CD4-positive, alpha-beta T cell treated with Interleukin-1 beta for 1 hour (primary cell): ENCODE measurements at regions not wholly inside any gene's neighbourhood (a gene's known extent, or its start where the extent isn't known, plus 50 kb on each side); places are given as distances from the start of the nearest gene placed in this dataset.
"Not testable (repeated sequence)": the region's sequence is repeated elsewhere in the genome, so short reads cannot be mapped to it uniquely, and the experiment has no call there.

Source experiments
- DNase-seq, 2 donors: peaks; one replicate each; pipeline ENCODE4 v3.0.0-alpha.2; 2020 to 2022

- DNase-seq = no peak
Observed at GRCh38 chr2:175872721-175873120, 129.3 kb downstream of the LNPK start.

- DNase-seq = no peak
Observed at GRCh38 chr2:175872005-175872348, 130.1 kb downstream of the LNPK start.

DNA sequence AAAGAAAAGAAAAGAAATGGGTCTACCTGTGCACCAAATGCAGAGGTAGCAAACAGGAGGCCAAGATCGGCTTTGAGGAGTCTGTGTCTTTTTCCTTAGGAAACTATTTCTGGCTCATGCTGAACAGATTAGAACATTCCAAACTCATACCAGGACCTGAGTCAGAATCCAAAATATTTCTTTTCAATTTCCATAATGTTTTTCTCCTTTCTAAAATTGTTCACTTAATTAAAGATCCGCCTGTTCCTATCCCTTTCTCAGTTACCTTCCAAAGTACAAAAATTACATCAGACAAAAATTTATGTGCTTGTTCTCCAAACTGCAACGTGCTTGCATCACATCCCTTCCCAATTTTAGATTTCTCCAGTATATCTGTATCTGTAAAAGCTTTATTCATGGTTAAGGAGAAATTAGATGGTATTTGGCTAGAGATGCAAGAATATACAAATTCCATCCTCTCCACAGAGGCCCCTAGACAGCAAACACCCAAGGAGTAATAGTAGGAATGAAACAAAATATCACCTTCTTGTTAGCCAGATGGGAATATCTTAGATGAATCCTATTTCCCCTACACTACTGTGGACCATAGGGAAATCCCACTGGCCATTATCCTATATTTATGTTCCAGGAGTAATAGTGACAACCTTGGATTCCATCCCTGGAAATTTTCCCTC lies 130.6 kb downstream of the LNPK start:
- DNase-seq = no peak

DNA sequence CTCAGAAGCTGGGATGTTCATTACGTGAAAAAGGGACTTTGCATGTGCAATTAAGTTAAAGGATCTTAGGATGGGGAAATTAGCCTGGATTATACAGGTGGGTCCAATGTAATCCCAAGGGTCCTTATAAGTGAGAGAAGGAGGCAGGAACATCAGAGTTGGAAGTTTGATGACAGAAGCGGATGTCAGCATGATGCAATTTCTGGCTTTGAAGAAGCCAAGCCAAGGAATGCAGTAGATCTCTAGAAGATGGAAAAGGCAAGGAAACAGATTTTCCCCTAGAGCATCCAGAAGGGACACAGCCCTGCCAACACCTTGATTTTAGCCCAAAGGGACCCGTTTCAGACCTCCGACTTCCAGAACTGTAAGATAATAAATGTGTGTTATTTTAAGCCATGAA lies 136.4 kb downstream of the LNPK start:
- DNase-seq = no peak

DNA sequence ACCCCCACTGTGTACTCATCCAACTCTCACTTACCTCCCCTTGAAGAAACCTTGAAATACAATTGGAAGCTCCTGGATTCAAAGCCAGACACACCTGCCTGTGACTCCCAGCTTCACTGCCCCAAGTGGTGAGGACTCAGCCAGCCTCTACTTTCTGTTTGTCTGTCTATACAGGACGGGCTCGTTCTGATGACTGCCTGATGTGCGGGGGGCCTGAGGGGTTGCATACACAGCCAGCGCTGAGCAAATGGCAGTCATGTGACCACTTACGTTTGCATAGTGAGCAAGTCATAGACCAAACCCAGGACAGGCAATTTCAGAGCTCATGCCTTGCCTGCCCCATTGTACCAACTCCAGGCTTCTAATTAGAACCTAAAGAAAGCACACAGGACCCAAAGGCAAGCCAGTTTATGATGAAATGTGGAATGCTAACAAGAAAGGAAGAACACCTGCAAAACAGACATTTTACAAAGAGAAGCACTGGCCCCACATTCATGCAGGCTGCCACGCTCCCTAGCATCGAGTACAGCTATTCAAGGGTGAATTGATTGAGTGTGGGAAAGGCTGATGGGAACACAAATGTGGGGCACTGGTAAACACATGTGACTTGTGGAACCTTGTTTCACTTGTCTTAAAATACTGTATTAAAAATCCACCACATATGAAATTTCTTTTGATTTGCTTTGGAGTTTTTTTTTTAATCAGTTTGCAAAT lies 137.8 kb downstream of the LNPK start:
- no peak for DNase-seq

DNA sequence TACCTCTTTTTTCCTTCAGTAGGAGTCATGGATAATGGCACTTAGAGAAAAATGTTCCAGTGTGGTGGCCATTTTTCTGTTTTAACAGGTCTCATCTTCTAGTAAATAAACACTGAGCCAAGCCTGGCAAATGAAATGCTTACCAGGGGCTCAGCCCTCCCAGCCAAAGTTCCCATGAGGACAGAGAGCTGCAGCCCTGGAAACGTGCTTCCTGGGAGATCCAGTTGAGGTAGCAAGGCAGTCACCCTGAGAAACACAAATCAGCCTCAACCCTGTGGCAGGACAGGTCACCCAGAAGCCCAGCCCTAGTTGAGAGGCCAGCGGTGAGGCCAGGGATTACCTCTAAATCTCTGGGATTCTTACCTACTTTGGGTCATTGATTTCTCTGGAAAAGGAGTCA lies 140.1 kb downstream of the LNPK start:
- no peak for DNase-seq

DNA sequence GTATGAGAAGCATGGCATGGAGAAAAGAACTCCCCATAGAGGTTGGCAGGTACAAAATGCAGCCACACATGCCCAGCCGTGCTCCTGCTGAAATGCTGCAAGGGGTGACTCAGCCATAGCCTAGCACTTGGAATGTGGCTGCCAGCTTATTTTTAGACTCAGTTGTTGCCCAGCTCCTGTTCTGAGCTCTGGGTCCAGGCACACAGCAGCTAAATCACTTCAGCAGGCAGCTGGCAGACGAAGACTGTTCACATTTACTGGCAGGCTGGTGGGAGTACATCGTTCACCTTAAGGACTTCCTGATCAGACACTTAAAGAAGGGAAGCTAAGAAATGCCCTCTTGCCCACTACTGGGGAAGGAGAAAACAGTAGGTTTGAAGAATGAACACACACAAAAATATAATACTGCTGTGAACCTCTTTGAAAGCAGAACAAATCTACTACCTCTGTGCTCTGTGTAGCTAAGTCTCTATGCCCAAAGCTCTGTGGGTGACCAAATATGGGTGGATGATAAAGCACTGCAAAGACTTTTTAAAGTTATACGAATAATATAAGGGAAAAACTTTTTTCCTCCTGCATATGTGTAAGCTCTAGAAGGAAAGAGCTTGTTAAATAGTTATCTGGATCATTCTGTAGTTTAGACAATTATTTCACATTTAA lies 146.1 kb downstream of the LNPK start:
- DNase-seq = no peak

- DNase-seq = no peak
Observed at GRCh38 chr2:175855236-175855635, 146.8 kb downstream of the LNPK start.

DNA sequence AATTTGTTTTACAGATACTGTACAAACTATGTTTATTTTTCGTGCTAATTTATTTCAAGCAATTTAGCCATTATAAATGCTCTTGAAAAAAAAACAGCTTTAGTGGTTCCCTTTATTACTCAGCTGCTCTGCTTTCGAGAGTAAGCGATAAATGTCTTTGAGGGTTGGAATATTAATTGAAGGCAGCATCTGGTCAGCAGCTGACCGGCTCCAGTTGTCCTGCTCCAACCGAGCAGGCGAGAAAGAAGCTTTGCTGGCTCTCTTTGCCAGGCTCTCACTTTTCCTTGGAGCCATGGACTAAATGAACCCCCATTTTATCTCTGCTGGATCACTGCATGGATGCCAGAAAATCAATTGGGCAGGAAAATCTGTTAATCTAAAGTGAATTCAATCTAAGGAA lies 147.4 kb downstream of the LNPK start:
- no peak for DNase-seq

DNA sequence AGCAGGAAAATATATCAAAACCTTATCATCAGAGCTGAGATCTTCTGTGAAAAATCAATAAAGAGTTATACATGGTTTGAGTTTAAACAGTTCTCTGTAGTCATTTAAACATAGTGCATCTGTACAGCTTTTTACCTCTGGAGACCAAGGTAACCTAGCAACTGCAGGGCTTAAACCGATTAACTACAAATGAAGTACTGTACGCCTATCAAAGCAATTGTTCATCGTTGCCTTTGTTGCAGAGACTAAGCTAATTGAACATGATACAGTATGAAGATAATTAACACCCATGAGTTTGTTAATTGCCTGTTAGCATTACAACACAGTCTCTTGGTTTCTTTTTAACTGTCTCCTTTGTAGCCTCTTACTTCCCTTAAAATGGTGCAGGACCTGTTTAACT lies 147.9 kb downstream of the LNPK start:
- DNase-seq = no peak

GRCh38 chr2:175853616-175853890 lies 148.5 kb downstream of the LNPK start:
- no peak for DNase-seq

GRCh38 chr2:175852879-175853615 lies 149.0 kb downstream of the LNPK start:
- DNase-seq = no peak

DNA sequence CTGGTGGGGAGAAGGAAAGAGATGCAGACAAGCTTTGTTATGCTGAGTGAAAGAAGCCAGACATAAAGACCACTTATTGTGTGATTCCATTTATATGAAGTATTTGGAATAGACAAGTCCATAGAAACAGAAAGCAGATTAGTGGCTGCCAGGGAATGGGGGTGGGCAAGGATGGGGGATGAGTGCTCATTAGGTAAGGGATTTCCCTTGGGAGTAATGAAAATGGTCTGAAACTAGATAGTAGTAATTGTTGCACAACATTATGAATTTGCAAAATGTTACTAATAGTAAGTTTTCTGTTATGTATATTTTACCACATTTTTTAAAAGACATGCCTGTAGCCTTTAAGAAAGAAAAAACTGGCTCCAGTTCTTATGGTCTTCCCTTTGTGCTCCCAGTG lies 154.9 kb downstream of the LNPK start:
- no peak for DNase-seq

GRCh38 chr2:175844169-175844568 lies 157.9 kb downstream of the LNPK start:
- no peak for DNase-seq

- no peak for DNase-seq
Observed at GRCh38 chr2:175843625-175844024, 158.4 kb downstream of the LNPK start.

- DNase-seq = no peak
Observed at GRCh38 chr2:175842996-175843395, 159.1 kb downstream of the LNPK start.

- DNase-seq = not testable (repeated sequence)
Observed at GRCh38 chr2:175840765-175841164, 161.3 kb downstream of the LNPK start.

DNA sequence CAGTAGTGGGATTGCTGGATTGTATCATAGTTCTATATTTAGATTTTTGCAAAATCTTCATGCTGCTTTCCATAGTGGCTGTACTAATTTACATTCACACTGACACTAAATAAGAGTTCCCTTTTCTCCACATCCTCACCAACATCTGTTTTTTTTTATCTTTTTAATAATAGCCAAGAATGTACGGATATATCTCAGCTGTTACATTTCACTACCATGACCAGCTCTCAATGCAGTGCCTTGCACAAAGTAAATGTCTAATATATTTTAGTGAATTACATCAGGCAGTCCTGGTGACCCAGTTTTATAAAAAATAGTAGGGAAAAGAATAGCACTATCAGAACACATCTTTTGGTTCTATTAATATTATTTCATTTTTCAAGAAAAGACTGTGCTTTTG lies 161.8 kb downstream of the LNPK start:
- no peak for DNase-seq

GRCh38 chr2:175838979-175839378 lies 163.1 kb downstream of the LNPK start:
- no peak for DNase-seq

DNA sequence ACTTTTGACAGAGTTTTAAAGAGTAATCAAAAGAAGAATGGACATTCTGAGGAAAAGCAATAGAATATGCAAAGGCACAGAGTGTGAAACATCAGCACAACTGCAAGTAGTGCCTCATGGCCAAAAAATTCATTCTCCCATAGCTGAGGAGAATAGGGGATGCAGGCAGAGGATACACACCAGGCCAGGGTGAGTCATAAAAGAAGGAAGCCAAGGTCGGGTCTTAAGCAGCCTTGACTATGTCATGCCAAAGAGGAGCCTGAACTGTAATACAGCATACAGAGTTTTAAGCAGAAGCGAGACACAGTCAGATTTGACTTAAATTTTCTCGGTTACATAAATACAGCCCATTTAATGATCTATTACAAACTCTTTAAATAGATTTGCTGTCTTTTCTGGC lies 165.0 kb downstream of the LNPK start:
- DNase-seq = no peak

- no peak for DNase-seq
Observed at GRCh38 chr2:175836361-175836760, 165.7 kb downstream of the LNPK start.

DNA sequence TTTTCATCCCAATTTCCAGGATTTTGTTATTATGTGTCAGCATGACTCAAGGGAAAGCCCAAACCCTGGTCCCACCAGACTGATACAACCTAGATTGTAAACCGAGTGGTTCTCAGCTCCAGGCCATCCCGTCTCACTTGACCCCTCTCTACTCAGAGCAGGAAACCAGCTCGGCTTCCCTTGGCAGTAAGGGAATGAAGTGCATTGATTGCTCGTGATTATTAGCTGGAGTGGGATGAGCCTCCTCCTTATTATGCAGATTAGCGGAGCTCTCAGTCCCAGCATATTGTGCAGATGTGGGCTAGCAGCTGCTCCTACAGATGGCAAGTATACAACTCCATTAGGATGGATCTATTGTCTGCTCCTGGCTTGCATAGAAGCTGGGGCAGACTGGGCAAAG lies 167.6 kb downstream of the LNPK start:
- DNase-seq = no peak

DNA sequence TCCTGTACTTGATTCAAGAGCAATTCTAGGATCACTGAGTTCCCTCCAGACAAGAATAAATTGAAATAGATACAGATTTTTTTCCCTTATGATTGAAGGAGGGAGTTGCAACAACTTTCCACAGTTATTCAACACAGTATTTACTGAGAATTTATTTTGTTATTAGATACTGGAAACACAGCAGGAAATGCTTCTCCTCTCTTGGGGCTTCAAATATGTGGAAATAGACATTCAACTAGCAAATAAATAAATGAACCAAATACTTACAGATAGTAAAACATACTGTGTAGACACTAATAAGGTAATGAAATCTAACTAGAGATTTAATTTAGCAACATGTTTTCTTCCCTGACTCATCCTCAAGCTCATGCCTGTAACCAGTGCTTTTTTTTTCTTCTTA lies 169.2 kb downstream of the LNPK start:
- DNase-seq = no peak

GRCh38 chr2:175829741-175830140 lies 172.3 kb downstream of the LNPK start:
- no peak for DNase-seq
